Stimulated activated CD4-positive, alpha-beta T cell treated with anti-CD3 and anti-CD28 coated beads, Interleukin-1b, Interleukin-23, amount 100 ng/mL, for 48 hours (primary cell): ENCODE measurements at regions not wholly inside any gene's neighbourhood (a gene's known extent, or its start where the extent isn't known, plus 50 kb on each side); places are given as distances from the start of the nearest gene placed in this dataset.

Experiments used
- DNase-seq: peaks from one replicate; pipeline ENCODE4 v3.0.0-alpha.2; 2020

DNA sequence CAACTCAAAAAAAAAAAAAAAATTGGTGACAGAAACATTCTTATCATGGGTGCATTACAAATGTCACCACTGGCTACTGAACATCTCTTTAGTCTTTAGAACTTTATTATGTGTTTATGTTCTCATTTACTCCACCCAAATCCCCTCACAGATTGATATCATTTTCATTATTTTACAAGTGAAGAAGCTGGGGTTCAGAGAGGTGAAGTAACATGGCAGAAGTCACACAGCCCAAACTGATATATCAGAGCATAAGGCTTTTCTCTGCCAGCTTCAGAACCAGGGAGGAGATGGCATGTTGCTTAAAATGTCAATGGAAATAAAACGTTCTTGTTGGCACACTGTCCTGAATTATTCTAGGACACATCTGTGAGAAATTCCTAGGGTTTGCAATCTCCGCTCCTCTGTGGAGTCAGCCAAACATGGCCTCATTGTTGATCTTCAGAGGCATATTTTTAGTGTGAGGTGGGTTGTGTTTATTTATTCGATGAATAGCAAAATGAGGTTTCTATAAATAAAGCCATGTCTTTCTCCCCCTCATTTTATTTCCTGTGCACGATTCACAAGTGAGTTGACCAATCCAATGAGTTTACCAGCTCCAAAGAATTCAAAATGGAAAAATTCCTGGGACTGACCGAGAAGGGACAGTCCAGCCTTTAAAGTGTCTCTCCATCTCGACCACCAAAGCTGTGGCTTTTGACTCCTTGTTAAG, 72.9 kb upstream of the ANO1 start:
- DNase-seq, result no peak

DNA sequence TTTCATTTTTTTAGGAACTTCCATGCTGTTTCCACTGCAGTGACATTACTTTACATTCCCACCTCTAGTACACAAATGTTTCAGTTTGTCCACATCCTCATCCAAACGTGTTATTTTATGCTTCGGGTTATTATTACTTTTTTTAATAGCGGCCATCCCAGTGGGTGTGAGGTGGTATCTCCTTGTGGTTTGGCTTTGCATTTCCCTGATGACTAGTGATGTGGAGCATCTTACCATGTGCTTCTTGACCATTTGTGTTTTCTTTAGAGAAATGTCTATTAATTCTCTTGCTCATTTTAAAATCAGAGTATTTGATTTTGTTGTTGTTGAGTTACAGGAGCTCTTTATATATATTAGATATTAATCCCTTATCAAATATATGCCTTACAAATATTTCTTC, 70.3 kb upstream of the ANO1 start:
- DNase-seq, result no peak

DNA sequence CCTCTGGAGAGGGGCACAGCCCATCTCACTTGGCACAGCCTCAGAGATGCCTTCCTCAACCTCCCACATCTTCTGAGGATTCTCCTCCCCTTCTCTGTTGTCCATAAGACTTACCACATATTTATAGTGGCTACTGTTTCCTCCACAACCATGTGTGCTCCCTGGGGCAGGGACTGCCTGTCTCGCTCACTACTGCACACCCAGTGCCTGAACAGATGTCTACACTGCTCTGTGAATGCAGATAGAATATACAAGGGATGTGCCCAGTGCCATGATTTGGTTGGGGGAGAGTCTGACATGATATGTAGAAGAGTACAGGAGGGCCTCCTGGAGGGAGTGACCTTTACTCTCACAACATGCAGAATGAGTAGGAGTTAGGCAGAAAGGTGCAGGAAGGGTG, 67.3 kb upstream of the ANO1 start:
- DNase-seq, result no peak

DNA sequence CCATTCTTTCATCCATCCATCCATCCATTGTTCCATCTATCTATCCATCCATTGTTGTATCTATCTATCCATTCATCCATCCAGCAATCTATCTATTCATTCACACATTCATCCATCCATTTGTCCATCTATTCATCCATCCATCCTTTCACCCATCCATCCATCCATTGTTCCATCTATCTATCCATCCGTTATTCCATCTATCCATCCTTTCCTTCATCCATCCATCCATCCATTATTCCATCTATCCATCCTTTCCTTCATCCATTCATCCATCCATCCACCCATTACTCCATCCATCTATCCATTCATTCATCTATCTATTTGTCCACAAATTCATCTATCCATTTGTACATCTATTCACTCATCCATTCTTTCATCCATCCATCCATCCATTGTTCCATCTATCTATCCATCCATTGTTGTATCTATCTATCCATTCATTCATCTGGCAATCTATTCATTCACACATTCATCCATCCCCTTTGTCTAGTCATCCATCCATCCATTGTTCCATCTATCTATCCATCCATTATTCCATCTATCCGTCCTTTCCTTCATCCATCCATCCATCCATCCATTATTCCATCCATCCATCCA, 65.9 kb upstream of the ANO1 start:
- DNase-seq, result no peak

DNA sequence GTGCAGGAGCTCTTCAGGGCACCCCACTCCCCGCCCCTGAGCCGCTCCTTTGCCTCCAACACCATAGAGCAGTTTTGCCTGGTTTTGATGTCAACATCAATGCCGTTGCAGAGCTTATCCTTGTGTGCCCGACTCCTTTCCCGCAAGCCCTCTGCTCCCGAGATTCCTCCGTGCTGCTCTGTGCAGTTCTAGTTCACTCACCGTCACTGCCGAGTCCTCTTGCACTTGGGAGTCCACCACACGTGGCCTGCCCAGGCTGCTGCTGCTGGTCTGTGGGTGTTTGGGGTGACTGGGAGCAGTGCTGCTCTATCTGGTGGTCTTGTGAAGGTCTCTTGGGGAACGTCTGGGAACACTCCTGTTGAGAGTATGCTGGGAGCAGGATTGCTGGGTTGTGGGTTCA, 63.8 kb upstream of the ANO1 start:
- no peak for DNase-seq

DNA sequence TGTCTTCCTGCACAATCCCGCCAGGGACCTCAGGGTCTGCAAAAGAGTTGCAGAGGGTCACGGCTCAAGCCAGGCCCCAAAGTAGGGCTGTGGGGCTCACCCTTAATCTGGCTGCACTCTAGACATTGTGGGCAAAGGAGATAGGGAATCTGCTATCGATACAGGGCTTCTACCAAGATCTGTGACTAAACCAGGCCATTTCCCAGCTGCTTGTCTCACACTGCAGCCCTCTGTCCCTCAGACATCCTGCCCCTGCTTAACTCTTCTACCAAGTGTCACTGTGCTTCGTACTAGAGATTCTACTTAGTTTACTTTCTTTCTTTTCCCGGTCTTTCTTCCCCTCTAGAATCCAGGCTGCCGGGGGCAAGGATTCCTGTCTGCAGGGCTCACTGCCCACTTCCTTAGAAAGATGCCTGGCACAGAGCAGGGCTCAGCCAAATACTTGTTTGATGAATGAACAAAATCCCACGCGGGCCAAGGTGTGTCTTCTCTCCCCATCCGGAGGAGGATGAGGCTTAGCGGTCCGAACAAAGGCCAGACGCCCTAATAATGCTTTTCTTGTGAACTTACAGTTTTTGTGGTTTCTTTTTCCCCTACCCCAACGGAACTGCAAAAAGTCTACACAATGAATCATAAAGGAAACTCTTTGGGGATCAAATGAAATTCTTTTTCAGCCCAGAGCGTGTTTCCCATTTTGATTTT, 61.3 kb upstream of the ANO1 start:
- DNase-seq, result no peak

DNA sequence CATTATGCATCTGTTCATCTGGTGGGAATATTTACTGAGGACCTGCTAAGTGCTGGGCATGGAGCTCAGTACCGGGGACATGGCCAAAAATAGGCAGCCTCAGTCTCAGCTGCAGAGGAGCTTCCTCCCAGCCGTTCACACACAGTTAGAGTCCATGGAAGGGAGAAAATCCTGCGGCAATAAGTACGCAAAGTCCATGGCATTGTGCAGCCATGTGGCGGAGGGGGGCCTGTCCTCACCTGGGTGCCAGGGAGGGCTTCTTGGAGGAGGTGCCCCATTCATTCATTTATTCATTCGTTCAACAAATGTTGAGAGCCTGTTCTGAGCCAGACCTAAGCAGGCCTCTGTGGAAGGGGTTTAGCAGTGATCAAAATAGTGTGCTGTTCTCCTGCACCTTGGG, 59.3 kb upstream of the ANO1 start:
- no peak for DNase-seq

DNA sequence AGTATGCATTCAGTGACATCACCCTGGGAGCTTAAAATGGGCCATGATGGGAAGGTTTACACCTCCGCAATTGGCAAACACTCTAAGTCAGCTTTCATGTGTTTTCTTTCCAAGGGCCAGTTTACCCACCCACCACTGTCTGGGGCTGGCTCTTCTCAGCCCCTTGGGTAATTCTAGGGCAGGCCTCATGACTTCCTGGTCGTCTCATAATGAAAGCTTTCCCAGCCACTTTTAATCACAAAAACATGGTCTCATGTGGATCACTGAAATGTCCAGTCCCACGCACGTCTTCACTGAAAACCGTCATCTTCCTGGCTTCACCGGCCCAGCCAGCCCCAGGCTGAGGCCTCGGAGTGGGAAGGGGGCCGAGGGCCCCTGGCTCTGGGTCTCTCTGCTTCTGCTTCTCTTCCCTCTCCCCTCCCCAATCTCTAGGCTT, 58.5 kb upstream of the ANO1 start:
- DNase-seq, result no peak

DNA sequence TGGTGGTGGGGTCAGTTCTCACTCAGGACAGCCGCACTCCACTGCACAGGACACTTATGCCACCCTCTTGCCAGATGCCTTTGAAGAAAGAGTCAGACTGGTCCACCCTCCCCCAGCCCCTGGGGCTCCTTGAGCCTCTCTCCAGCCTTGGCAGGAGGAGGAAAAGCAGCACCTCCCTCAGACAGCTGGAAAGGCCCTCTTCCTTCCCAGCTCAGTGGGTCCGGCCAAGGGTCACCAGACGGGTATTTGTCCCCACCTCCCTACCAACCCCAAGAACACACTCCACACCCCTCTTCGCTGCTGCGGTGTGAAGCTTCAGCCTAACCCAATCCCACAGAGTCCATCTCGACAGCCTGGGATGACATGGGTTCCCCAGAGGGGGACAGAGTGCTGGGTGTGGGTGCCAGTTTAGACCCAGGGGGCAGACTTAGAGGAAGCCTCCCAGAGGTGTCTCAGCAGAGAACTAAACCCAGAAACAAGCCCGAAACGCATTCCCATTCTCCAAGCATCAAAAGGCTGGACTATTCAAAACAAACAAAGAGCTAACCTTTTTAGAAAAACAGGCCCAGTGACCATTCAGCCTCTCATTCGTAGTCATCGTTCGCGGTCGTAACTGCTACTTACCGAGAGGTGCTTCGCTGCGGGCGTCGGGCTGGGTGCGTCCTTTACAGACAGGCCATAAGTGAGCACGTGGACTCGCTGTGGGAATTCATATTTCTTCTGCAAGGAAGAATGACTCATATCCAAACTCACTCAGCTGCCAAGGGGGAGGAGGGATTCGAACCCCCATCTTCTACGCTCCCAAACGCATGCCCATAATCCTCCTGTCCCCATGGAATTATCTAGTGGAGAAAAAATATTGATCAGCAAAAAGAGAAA, 57.5 kb upstream of the ANO1 start:
- DNase-seq, result no peak

DNA sequence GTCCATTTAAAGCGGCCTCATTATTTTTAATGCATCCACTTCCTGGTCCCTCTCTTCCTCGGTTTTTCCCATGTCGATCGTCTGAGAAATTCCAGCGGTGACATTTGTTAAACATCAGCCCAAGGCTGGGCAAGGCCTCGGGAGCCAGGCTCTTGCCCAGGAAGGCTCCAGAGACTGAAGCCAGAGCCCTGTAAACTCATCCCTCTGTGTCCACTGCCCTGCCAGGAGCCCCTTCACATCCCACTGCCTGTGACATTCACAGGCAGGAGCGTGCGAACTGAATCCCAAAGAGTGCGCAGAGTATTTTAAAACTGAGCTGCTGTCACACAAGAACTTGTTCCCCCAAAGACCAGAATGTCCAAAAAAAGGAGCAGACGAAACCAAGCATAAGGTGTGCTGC, 56.5 kb upstream of the ANO1 start:
- no peak for DNase-seq

DNA sequence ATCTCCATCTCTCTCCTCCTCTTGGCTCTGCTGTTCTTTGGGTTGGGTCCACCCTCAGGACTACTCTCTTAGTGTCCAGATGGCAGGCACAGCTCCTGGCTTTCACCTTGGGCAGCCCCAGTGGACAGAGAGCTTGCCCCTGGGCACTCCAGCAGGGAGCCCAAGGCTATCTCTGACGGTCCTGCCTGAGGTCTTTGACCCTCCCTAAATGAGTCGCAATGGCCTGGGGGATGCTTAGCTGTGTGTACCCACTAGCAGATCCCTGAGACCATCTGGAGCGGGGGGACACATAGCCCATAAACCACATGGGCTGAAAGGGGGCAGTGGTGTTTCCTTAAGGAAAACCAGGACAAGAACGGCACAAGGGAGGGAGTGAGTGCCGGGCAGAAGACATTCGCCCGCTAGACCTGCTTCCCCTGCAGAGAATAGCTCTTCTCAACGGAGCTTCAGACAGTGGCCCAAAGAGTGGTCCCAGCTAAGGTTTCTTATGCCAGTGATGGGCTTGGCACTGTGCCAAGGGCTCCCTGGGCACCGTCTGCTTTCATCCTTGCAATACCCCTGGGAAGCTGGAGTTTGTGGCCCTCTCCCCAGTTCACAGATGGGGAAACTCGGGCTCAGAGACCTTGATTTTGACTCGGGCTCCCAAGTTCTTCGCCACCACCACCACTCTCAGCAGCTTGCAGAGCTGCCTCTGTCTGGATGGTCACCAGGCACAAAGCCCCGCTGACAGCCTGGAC, 53.9 kb upstream of the ANO1 start:
- no peak for DNase-seq

DNA sequence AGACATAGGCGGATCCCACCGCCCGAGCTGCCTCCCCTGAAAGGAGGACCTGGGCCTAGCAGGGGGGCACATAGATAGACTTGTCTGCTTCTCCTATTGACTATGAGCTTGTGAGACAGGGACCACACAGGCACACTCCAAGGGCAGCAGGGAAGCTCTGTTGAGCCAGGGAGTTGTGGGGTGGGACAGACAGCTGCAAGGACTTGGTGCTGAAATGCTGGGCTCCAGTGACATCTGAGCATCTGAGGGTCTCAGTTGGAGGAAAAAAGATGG, 53.4 kb upstream of the ANO1 start:
- no peak for DNase-seq

DNA sequence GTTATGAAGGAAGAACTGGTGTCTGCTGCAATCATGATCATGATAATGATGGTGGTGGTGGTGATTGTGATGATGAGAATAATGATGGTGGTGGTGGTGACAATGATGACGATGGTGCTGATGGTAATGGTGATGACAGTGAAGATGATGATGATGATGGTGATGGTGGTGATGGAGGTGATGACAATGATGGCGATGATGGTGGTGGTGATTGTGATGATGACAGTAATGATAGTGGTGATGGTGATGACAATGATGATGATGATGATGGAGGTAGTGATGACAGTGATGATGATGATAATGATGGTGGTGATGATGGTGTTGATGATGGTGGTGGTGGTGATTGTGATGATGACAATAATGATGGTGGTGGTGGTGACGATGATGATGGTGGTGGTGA, 52.8 kb upstream of the ANO1 start:
- DNase-seq, result no peak

DNA sequence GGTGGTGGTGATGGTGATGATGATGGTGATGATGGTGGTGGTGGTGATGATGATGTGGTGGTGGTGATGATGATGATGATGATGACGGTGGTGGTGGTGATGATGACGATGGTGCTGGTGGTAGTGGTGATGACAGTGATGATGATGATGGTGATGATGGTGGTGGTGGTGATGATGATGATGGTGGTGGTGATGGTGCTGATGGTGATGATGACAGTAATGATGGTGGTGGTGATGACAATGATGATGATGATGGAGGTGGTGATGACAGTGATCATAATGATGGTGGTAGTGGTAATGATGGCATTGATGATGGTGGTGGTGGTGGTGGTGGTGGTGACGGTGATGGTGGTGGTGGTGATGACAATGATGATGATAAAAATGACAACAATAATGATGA, 52.1 kb upstream of the ANO1 start:
- no peak for DNase-seq

DNA sequence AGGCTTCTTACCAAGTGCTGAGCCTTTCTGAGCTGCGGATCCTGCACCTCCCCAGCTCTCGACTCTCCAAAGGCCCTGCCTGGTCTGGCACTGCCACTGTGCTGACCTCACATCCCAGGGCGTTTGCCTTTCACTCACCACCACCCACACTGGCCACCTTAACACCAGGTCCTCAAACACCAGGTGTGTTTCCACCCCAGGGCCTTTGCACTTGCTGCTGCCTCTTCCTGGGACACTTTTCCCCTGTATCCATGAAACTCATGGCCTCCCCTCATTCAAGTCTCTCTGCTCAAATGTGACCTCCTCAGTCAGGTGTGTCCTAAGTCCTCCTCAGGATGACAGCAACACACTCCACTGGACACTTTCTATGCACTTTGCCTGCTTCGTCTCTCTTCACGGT, 51.4 kb upstream of the ANO1 start:
- no peak for DNase-seq

DNA sequence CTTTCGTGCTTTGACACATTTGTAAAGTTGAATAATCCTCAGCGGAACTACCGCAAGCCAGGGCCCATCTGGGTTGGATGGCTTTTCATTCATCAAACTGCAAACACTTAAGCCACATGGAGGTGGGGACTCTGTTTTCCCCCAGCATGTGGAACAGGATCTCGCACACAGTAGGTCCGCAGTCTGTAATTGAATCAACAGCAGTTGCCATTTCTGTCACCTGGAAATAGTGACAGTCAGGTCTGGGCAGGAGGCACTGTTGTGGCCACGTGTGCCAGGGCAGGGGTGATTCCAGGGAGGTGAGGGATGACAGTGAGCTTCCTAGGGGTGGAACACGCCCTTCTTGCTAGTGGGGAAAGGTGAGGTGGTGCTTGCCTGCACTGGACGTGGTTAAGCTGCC, 50.7 kb upstream of the ANO1 start:
- DNase-seq, result no peak

DNA sequence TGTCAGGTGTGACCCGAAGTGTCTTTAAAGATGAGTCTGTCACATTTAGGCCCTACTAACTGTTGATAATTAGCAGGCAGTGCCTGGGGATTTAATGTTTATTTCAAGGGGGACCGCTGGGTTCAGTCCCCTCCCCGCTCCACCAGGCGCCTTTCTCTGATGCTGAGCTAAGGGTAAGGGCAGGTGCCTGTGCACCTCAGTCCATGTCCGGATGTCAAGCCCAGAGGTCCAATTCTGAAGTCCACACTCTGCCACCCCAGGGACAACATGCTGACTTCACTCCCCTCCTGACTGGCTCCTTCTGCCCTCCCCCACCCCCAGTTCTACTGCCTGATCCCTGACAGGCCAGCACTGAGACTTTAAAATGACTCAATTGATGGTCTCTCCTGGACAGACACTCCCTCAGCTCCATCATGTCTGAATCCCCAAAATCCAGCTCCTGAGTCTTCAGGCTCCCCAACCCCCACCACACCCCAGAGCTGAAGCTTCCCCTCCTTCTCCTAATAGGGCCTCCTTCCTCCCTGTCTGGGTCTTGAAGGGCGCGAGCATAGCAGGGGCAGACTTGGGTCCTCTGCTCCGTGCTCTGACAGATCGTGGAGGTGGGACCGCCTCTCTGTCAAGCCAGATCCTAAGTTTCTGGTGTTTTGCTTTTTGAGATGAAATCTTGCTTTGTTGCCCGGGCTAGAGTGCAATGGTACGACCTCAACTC, 49.8 kb upstream of the ANO1 start:
- no peak for DNase-seq
